ENCODE measurements at regions not wholly inside any gene's neighbourhood (a gene's known extent, or its start where the extent isn't known, plus 50 kb on each side); places are given as distances from the start of the nearest gene placed in this dataset.

- TF ChIP-seq, protein P1, sequence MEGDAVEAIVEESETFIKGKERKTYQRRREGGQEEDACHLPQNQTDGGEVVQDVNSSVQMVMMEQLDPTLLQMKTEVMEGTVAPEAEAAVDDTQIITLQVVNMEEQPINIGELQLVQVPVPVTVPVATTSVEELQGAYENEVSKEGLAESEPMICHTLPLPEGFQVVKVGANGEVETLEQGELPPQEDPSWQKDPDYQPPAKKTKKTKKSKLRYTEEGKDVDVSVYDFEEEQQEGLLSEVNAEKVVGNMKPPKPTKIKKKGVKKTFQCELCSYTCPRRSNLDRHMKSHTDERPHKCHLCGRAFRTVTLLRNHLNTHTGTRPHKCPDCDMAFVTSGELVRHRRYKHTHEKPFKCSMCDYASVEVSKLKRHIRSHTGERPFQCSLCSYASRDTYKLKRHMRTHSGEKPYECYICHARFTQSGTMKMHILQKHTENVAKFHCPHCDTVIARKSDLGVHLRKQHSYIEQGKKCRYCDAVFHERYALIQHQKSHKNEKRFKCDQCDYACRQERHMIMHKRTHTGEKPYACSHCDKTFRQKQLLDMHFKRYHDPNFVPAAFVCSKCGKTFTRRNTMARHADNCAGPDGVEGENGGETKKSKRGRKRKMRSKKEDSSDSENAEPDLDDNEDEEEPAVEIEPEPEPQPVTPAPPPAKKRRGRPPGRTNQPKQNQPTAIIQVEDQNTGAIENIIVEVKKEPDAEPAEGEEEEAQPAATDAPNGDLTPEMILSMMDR (conservative IDR thresholded peaks at IDR 0.05) = no peak
- TF ChIP-seq EZH2 (IDR thresholded peaks at IDR 0.05; ENCODE audit: low read depth) = no peak
These were observed 396.9 kb upstream of the SLITRK1 start for GRCh38 chr13:84279166-84279565.

All from PC-9 (cell line).